CD1c-positive myeloid dendritic cell (primary cell): ENCODE measurements at regions not wholly inside any gene's neighbourhood (a gene's known extent, or its start where the extent isn't known, plus 50 kb on each side); places are given as distances from the start of the nearest gene placed in this dataset.
"Not testable (repeated sequence)": the region's sequence is repeated elsewhere in the genome, so short reads cannot be mapped to it uniquely, and the experiment has no call there.

ENCODE experiments used
- DNase-seq: peaks from one replicate; pipeline ENCODE4 v3.0.0-alpha.2; 2016; ENCODE audit errors: extremely low spot score

DNA sequence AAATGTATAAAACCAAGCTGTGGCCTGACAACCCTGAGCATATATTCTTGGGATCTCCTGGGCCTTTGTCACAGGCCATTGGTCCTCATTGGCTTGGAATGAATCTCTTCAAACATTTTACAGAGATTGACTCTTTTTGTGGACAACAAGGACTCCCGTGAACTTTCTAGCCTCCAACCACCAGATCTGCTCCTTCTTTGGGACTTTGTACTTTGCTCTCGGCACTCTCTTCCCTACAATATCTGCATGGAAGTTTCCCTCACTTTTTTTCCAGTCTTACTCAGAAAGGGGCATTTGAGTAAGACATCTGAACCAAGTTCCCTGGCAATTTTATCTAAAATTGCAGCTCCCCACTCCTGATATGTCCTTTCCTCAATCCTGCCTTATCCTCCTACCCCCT lies 158.8 kb downstream of the PHLDA1 start:
- no peak for DNase-seq

DNA sequence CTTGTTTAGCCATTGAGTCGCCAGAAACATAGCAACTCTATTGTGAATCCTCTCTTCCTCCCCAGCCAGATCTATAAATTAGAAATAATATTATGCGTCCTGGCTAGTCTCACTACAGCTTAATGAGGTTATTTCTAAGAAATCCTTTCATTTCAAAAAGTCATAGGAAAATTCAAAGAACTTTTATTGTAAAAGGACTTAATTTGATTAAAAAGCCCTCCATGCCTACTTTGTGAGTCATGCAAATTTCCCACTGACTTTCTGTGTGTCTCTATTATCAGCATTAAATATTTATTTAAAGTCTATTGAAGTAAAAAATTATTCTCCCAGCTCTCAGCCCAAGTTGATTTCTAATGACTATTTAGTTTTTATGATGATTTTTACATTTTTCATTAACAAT lies 160.7 kb downstream of the PHLDA1 start:
- DNase-seq = no peak

DNA sequence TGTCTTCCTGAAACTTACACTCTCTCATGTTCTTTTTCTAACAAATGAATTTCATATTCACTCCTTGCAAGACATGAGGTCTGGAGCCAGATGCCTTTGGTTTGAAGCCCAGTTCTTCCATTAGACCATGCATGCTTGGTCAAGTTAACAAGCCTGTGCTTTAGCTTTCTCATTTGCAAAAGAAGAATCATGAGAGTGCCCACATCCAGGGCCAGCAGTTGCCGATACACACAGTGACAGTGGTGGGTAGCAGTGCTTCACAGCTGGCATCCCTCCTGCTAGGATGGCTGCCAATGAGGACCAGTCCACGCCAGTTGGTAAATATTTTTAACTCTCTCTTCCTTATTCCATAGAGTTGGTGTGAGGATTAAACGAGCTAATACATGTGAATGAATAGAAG lies 163.1 kb downstream of the PHLDA1 start:
- DNase-seq = no peak

DNA sequence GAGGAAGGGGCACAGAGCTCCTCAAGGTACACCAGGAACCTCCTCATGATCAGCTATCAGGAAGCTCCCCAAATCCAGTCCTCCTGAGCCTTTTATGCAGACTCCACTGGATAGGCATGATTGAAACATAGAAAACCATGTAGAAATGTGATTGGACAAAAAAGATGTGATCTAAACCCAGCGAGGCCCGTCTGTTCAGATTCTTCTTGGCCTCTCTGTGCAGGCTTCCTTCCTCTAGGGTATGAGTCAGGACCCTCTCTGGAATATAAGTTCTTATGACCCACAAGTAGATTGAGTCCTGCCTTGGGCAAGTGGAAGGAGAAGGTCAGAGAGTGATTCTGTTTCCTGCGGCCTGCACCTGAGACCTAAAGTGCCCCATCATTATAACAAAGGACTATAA lies 166.3 kb downstream of the PHLDA1 start:
- no peak for DNase-seq

DNA sequence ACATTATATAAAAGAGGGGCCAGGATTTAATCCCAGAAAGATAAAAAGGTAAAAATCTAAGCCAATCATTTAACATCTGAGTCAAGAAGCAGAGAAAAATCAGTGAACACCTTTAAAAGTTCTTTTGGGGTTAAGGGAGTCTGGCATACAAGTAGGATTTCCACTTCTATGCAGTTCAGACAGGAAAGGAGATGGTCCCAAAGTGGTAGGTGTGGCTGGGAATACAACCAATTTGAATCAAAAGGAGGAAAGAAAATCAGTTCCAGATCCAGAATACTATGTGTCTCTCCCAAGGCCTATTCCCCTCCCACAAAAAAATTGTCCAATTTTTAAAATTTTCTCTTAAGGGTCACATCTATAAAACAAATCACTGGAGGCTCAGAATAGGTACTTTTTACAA lies 167.4 kb downstream of the PHLDA1 start:
- DNase-seq = no peak

DNA sequence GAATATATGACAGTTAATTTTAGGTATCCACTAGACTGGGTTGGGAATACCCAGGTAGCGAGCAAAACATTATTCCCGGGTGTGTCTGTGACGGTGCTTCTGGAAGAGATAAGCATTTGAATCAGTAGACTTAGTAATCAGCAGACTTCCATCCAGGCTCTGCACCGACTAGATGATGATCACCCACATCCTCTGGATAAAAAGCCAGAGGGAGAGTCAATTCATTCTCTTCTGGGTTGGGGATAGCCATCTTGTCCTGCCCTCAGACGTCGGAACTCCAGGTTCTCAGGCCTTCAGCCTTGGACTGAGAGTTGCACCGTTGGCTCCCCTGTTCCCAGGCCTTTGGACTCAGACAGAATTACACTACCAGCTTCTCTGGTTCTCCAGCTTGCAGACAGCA lies 168.0 kb downstream of the PHLDA1 start:
- no peak for DNase-seq

DNA sequence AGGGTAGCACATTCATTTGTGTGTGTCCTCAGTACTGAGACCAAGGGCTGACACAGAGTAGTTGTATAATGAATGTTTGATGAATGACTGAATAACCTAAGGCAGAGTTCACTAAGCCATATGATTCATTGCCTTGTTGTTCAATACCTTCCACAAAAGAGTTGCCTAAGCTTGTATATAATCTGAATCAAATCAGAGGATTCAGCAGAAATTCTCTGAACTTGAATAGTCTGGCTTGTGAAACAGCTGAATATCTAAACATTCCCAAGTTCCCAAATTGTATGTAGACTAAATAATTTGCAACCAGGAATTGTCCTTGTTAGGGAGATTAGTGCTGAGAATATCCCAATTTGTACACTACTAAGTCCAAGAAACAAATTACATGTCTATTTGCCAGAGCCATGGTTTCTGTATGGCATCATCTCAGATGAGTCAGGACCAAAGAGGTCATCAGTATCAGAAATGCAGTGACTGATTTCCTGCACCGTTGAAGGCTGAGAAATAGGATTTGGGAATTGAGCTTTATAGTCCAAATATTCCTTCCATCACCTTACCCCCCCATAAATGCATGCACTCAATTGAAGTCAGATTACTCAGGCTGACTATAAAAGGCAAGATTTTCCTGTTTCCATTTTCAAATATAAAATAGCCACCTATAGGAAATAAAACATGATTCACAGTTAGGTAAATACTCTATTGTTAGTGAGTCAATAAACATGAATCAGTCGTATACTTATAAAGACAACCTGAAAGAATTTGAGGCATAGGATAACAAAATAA lies 168.7 kb downstream of the PHLDA1 start:
- DNase-seq = peak; percentile 7

DNA sequence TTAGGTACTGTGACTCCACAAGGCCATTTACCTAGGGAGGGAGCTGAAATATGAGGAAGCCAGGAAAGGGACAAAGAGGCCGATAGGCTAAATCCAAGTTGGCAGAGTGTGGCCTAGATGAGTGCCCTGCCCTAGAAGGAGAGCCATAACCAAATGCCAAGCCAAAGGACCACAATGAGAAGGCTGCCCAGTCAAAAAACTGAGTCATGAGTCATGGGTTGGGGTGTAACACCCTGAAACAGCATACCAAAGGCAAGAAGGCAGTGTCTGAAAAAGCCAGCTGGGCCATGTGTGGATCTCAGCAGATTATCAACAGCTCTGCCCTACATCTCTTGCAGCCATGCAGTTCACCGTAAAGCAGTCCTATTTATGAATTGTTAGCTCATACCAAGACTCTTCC lies 171.7 kb downstream of the PHLDA1 start:
- DNase-seq = no peak

DNA sequence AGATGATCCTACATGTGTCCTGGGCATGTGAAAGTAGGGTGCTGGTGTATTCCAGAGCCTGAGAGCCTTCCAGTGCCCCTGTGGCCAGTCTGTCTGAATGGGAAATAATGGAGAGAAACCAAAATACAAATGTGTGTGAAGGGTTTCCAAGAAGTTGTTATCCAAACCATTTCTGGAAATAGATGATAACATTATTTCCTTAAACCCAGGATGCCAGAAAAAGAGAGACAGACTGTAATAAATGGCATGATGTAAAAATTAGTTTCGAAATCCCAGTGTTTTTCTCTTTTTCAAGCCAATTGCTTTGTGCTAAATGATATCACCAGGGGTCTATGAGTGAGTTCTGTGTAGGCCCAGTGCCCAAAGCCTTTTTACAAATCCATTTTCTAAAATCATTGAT lies 175.3 kb downstream of the PHLDA1 start:
- DNase-seq = no peak

DNA sequence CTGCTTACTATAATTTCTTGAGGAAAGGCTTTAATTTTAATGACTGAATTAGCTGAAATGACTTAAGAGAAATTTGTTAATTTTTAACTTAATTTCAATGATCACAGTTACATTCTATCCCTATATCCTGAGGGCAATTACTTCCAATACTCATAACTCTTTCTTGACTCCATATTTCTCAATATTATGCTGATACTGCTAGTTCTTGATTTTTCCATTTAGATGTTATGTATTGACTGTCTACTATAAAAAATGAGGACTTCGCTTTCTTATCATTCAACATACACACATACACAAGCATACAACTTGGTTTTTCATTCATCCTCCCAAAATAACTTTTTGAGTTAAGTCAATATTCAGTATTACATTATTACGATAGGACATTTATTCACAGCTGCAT lies 176.2 kb downstream of the PHLDA1 start:
- DNase-seq = no peak

DNA sequence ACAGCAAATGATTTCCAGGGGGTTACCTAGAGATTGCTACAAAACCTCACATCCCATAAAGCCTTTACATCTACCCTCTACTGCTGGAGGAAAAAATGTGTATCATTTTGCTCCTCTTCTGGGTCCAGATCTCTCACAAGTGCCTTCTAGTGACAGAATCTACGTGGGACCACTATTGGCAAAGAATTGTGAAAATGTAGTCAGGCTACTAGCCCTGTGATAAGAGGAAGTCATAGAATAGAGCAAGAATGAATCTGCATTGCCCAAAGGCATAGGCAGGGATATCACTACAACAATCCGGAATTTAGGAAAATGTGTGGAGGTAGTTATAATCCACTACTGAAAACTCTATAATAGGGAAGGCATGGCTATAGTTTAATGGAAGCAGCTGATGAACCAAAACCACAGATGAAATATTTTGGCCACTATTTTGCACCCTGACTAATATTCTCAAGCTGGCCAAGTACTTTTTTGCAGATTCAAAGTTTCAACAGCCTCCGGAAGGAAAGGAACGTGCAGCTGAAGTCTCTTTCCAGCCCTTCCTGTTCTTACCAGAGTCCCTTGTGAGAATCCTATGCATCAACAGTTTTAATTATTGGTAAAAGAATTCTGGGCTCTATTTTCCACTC lies 176.8 kb downstream of the PHLDA1 start:
- DNase-seq = no peak

DNA sequence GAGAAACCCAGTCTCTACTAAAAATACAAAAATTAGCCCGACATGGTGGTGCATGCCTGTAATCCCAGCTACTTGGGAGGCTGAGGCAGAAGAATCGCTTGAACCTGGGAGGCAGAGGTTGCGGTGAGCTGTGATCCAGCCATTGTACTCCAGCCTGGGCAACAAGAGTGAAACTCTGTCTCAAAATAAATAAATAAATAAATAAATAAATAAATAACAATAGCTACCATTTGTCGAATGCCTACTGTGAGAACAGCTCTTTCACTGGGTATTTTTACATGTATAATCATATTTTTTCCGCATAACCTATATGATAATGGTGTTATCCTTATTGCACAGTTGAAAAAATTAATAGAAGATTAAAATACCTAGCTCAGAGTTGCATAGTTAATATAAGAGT lies 177.4 kb downstream of the PHLDA1 start:
- not testable (repeated sequence) for DNase-seq

DNA sequence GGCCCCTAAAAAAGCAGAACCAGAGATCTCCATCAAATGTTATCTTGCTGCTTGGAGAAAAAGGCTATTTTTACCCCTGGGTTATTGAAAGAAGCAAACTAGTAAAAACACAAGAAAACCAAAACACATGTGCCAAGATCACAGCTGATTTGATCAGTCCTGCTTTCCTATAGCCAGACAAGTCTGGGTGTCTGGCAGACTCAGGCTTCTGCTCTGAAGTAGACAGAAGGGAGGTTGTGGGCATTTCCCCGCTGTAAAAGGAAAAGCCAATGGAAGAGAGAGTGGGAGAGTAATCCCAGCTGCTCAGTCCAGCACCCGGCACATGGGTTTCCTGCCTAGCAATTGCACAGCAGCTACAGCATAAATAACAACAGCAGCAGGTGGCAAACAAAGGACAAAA lies 177.9 kb downstream of the PHLDA1 start:
- DNase-seq = no peak

DNA sequence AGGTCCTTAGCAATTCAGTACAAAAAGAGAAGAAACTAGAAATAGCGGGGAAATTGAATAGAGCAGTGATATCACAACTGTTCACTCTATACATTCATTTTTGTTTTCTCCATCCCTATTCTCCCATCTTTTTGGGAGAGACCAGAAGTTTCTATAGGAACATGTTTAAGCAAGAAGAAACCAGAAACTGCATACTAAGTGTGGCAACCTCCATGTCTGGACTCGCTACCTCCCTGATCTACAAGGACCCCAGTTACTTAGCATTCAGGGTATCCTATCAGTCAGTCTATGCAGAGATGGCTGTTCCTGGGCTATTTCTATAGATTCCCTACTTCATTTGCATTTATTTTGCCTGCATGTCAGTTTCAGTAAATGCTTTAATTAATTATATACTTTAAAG lies 178.6 kb downstream of the PHLDA1 start:
- DNase-seq = no peak

DNA sequence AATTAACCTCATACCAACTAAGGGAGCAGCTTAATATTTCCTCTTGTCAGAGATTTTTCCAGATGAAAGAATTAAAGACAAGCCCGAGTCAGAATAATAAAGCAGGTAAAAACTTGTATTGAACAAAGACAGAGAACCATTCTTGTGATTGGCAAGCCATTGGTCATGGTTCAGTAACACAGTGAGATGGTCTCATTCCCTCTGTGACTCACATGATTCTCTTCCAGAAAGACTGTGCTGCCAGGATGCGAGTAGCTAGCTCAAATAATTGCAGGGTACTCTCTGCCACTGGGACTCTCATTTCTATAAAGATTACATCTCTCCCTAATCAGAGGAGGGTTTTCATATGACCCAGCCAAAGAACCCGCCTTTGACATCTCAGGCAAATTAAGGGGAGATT lies 179.4 kb downstream of the PHLDA1 start:
- no peak for DNase-seq

DNA sequence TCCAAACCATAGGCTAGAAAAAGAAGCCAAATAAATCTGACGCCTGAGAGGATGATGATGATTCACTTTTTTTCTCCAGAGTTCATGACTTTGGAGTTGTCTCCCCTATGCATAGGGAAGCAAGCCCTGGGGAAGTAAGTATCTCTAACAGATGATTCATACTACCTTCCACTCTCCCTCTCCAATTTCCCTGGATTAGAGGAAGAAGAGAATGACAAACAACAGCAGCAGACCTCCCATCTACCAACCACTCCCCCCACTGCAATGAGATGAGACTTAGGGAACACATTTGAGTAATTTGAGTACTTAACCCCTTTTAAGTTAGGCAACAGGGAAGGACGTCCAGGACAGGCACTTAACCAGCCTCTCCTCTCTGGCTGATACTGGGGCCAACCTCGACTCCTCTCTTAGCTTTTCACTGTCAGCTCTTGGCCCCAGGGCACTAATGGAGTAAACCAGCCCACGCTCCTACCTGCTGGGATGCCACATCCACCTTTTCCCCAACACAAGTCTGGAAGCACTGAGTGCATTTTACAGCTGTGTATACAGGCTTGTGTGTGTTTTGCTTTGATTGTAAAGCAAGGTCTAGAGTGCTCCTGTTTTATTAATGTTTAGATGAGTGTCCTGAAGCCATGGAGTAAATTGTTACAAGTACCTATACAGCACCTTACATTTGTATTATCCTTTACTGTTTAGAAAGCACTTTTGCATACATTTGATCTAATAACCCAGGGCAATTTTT lies 180.7 kb downstream of the PHLDA1 start:
- peak; percentile 35 for DNase-seq

DNA sequence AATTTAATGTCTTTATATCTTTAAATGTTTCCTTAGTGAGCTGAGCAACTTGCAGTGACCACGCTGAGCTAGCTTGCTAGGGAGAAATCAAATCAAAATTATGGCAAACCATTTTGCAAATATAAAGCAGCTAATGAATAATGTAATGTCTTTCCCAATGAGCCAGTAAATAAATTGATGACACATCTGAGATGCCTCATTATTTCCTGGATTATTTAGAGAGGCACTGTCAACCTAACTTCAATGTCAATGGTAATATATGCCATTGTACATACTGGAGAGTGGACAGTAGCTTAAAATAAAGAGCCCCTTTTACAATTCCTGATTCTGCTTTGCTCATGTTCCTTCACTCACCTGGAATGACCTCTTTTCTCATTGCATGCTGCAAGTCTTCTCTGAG lies 182.6 kb downstream of the PHLDA1 start:
- no peak for DNase-seq

DNA sequence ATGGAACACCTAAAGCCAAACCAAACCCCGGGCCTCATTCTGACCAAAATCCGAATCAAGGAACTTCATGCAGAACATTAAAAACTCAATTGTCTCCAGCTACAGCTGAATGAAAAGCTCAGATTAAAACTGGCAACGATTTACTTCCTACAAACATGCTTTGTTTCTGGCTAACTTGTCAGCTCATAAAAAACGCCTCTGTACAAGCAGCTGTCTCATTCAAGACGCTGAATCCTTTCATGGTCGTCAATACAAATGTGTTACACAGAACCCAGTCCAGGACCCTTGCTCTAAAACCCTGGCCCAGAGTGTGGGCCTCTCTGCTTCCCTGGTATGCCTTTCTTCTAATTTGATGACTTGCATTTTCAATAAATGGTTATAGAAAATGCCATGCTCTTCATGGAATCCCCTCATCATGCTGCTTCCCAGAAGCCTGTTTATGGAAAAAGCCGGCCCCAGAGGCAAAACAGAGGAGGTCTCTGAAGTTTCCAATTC lies 183.1 kb downstream of the PHLDA1 start:
- DNase-seq = no peak

DNA sequence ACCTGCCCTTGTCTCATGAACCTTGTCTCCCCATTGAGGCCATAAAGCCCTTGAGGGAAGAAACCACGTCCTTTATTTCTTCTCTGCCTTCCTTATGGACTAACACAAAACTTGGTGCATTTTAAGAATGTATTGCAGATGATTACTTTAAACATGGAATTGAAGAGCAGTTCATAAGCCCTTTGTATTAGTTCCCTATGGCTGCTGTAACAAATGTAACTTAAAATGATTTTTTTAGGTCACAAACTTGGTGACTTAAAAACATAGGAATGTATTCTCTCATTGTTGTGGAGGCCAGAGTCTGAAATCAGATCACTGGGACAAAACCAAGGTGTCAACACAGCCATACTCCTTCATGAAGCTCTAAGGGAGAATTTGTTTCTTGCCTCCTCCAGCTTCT lies 185.5 kb downstream of the PHLDA1 start:
- DNase-seq = no peak

DNA sequence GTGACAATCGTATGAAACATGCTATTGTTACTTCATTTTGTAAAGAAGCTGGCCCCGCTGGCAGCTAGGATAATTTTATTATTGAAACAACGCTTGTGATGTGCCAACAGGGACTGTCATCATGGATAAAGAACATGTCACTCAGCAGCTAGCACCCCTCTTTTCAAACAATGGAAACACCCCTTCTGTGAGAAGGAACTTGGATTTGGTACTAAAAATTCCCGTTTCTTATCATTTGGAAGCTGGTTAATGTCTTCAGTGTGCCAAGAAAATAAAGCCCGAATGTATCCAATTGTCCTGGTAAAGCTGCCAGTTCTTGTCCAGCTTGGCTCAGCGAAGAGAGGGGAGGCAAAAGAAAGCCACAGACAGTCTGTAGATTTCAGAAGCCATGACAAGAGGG lies 186.6 kb downstream of the PHLDA1 start:
- no peak for DNase-seq

DNA sequence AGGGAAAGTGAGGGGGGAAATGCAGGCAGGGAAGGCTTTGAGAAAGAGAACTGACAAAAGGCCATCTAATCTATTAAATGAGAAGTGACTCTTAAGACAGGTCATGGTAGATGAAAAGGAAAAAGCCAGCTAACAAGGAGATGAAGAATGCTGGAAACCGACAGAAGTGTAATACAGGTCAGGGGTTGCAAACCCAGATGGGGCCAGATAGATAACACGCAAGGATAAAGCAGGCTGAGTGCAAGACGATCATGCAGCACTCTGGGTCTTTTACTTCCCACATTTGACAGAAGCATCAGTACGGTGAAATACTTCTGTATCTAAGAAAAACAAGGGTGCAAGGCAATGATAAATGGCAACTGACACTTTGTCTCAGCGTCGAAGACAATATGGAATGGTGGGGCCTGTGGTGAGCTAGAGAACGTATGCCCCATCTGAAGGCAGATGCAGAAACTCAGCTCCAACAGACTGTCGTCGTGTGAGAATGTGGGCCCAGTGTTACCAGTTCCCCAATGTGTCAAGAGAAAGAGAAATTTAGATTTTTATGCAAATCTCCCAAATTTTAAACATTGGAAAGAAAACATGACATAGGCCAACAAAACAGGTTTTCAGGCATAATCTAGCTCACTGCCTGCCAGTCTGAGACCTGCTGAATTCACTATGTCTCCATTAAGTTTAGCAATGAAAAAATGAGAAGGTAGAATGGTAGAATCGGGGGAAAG lies 187.4 kb downstream of the PHLDA1 start:
- no peak for DNase-seq

DNA sequence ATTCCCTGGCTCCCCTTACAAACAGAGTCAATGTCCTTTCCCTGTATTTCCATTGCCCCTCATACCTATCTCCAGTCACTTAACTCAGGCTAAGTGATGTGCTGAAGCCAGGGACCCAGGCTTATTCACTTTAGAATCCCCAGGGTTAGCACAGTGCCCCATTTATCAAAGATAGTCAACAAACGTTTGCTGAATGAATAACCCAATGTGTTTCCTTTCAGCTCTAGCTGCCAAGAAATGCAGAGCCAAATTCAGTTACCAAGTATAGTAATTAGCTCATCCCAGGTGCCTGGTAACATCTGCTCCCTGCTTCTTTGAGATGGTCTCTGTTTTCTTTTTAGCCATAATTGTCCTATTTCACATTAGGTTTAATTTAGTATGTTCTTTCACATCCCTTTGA lies 189.5 kb downstream of the PHLDA1 start:
- DNase-seq = no peak
